ENCODE measurements at regions not wholly inside any gene's neighbourhood (a gene's known extent, or its start where the extent isn't known, plus 50 kb on each side); places are given as distances from the start of the nearest gene placed in this dataset.
A peak's percentile ranks its signal among the peaks of the same experiment; 100 is the strongest.
"Not testable (repeated sequence)": the region's sequence is repeated elsewhere in the genome, so short reads cannot be mapped to it uniquely, and the experiment has no call there.

DNA sequence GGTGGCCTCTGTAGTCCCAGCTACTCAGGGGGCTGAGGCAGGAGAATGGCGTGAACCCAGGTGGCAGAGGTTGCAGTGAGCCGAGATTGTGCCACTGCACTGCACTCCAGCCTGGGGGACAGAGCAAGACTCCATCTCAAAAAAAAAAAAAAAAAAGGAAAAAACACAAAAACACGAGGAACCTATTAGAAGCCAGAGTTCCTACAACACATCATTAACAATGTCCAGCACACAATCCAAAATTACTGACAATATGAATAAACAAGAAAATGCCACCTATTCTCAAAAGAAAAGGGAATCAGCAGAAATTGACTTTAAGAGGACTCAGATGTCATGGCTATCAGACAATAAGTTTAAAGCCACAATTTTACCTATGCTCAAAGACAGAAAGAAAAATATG is 57.3 kb upstream of the HS3ST3A1 start:
- DNase-seq (ENCODE audit: low spot score): not testable (repeated sequence)

DNA sequence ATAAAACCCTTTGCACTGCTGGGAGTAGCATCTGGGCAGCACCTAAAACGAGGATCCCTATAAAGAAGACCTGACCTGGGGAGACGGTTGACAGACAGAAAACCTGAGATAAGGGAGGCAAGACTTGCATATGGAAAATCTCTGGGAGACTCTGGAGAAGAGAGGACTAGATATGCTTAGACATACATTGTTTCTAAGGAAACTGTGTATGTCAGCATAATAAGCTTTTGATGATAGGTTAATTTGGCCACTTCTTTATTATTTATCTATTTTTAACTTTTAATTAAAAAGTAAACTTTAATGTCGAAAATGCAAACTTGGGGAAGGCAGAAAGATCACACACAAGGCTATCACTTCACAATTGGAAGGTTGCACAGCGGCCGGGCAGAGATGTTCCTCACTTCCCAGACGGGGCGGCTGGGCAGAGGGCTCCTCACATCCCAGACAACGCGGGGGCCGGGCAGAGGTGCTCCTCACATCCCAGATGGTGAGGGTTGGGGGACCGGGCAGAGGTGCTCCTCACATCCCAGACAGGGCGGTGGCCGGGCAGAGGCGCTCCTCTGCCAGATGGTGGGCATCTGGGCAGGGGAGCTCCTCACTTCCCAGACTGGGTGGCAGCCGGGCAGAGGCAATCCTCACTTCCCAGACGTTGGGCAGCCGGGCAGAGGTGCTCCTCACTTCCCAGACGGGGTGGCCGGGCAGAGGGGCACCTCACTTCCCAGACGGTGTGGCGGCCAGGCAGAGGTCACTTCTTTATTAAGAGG is 64.3 kb upstream of the HS3ST3A1 start:
- DNase-seq (ENCODE audit: low spot score): no peak

DNA sequence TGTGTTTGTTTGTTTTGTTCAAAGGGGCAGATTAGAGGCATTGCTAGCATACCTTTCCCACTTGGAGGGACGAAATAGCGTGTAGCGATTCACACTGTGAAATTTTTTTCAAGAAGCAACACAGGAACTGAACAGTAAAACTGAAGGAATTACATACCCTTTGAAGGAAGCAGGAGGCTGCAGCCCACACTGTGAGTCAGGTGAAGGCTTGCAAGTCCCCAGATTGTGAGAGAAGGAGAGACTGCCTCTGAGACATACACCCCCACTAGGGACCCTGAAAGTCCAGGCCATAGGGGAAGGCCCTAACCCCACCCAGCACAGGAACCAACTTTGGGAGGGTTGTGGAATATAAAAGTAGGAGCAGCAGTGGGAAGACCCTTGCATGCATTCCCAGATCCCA is 69.6 kb upstream of the HS3ST3A1 start:
- no peak for DNase-seq (ENCODE audit: low spot score)

DNA sequence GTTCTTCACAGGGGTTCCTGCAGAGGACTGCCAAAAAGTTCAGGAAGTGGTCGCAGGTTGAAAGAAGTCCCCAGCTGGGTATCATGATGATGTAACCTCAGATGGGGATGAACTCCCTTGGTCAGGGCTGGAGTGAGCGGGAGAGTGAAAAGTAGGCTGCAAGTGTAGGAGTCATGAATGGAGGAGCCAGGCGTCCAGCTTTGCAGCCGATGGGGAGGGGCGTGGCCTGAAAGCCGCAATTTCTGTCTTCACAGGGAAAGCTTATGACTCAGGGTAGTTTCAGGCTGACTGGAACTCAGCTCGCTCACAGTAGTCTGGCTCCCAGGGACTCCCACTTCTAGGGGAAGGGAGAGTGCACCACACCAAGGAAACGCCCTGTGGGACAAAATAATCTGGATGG is 70.0 kb upstream of the HS3ST3A1 start:
- DNase-seq (ENCODE audit: low spot score): no peak

DNA sequence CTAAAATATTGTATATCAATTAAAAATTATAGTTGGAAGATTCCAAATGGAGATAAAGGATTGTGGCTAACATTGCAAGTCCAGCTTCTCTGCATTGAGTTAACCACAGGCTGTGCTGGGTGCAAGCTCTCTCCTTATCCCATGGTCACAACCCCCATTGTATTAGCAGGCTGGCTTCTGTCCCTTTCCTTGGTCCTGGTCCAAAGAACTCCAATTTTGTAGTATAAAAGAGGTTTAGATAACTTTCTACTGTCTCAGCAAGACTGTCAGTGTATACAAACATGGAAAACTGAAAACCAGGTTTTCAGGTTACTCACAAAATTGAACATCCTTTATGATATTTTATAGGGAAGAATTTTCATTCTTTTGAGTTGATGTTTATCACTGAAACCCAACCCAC is 76.6 kb upstream of the HS3ST3A1 start:
- no peak for DNase-seq (ENCODE audit: low spot score)

DNA sequence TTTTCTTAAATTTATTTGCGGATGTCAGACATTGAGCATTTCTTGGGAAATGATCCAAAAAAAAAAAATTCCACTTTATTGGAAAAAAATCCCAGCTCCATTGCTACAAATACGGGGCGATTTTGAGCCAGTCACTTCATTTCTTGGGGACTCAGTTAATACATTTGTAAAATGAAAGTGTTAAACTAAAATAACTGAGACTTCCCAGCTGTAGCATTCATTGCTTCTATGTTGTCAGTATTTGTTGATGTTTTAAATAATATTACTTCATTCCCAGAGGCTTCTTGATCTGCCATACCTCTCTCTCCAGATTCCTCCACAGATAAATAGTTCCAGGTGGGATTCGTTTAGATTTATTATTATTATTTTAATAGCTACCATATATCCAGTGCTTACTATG is 77.1 kb upstream of the HS3ST3A1 start:
- no peak for DNase-seq (ENCODE audit: low spot score)

DNA sequence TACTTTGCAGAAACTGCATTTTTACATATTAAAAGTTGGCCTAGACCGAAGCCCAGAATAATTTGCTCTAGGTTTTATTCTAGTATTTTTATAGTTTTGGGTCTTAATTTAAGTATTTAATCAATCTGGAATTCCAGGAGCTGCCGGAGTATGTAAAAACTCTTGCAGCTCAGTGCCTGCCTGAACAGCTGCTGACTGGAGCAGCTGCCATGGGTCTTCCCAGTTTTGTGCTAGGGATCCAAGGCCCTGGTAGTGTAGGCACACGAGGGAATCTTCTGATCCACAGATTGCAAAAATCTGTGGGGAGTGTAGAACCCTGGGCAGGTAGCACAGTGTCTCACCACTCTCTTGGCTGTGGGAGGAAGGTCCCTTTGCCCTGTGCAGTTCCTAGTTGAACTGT is 87.0 kb upstream of the HS3ST3A1 start:
- DNase-seq (ENCODE audit: low spot score): no peak

DNA sequence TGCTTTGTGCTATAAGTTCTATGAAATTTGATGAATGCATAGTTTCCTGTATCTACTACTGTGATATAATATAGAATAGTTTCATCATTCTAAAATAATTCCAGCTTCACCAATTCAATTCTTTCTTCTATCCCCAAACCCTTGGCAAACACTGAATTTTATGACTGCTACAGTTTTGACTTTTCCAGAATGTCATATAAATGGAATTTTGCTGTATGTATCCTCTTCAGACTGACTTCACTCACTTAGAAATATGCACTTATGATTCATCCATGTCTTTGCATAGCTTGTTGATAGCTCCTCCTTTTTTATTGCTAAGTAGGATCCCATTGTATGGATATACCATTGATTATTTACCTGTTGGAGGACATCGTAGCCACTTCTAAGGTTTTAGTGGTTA is 89.1 kb upstream of the HS3ST3A1 start:
- DNase-seq (ENCODE audit: low spot score): no peak

DNA sequence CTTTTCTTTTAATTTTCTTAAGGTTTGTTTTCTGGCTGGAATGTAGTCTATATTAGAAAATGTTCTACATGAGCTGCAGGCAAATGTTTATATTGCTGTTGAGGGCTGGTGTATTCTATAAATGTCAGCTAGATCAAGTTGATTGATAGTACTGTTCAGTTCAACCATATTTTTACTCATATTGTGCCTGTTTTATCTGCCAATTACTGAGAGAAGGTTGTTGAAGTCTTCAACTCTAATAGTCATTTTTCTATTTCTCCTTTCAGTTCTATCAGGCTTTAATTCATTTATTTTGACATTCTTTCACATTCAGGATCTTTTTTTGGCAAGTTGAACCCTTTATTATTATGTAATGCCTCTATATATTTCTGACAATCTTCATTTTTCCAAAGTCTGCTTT is 93.2 kb upstream of the HS3ST3A1 start:
- no peak for DNase-seq (ENCODE audit: low spot score)

DNA sequence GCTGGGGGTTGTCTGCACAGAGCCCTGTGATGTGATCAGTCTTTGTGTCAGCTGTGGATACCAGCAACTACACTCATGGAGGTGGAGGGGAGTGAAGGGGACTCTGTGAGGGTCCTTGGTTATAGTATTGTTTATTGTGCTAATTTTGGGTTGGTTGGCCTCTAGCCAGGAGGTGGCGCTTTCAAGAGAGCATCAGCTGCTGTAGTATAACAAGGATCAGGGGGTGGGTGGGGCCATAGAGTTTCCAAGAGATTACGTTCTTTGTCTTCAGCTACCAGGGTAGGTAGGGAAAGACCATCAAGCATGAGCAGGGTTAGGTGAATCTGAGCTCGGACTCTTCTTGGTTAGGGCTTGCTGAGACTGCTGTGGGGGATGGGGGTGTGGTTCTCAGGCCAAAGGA is 97.1 kb upstream of the HS3ST3A1 start:
- no peak for DNase-seq (ENCODE audit: low spot score)

DNA sequence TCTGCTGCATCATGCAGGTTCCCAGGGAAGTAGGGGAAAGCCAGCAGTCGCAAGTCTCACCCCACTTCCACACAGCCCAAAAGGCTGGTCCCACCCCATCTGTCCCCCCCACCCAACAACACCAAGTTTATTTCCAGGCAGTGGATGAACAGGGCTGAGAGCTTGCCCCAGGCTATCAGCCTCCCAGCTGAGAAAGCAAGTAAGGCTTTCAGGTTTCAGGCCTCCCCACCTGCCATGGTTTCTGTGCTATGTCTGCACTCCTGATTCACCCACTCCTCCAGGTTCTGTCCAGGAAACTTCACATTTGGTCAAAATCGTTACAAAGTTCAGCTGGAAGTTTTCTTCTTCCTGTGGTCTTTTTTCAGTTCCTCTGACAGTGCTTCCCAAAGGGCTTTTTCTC is 97.5 kb upstream of the HS3ST3A1 start:
- DNase-seq (ENCODE audit: low spot score): no peak

DNA sequence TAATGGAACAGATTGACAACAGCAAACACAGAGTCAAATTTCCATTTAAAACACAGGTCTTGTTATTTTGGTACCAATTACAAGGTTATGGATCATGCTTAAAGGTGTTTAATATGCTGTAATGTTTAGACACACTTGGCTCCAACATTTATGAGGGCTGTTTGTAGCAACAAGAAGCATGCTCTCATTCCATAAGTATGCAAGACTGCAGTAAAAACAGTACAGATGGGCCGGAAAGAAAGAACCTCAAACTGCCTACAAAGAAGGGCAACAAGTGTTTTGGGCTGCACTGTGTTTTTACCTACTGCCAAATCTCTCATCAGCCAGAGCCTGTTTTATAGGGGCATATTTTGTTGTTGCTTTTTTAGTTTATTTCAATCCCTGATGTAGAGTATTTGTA is 100.5 kb upstream of the HS3ST3A1 start:
- DNase-seq (ENCODE audit: low spot score): no peak

DNA sequence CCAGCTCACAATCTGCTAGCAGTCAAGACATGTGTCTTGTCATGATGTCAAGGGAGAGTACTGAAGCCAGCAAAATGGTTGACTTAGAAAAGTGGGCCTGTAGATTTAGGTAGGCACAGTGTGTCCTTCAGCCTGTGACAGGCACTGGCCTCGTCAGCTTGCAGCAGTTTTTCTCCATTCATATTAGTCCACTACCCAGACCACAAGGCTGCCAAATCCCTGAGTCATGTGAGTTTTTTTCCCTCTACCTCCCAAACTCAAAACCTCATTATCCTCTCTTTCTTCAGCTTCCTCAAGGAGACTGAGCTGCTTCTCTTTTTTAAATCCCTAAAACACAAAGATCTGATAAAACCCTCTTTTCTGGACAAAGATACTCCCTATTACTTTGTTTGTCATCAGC is 102.6 kb upstream of the HS3ST3A1 start:
- no peak for DNase-seq (ENCODE audit: low spot score)

DNA sequence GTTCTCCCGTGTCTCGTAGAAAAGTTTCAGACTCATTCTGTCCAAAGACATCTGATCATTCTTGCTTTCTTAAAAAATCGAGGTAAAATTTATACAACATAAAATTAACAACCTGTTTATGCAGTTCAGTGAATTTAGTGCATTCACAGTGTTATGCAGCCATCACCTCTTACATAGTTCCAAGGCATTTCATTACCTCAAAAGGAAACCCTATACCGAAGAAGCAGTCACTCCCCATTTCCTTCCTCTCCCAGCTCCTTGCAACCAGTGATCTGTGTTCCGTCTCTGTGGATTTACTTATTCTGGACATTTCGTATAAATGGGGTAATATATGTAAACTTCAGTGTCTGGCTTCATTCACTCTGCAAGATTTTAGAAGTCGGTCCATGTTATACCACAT is 103.5 kb upstream of the HS3ST3A1 start:
- DNase-seq (ENCODE audit: low spot score): no peak

DNA sequence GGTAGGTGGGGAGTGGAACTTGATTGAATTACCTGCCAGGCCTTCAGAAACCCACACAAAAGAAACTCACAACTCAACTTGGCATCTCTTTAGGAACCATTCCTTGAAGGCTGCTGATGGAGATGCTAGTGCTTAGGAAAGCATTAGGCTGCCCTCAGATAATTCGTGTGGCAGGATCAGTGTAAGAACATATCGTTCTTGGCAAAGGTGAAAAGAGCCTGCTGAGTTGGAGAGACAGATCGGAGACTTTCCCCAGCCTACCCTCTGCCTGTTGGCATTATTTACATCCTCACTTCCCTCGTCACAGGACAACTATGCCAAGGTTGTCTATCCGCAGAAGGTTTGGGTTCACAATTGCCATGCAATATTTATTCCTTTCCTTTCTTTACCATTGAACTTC is 120.0 kb upstream of the HS3ST3A1 start:
- DNase-seq (ENCODE audit: low spot score): no peak

DNA sequence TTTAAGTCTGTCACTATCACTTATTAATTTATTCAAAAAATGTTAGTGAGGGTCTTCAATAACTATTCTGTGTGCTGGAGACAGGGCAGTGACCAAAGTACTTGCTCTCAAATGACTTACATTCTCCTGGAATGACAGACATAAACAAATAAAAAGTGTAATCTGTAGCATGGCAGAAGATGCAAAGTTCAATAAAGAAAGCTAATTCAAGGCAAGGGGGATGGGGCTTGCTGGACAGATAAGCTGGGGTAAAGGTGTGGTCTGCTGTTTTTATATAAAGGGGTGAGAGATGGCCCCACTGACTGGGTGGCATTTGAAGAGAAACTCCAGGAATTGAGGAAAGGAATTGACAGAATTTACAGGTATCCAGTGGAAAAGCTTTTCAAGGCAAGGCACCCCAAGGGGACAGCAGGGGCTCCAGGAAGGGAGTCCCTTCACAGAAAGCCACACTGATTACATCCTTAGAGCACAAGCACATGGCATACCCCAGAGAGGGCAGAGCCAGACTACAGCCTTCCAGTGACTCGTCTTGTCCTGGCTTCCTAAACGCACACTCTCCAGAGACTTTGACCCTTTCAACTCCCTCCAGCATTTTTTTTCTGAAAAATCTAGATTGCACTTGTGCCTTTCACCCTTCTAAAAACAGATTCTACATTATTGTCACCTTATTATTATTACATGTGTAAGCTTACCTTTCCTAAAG is 123.7 kb upstream of the HS3ST3A1 start:
- no peak for DNase-seq (ENCODE audit: low spot score)

DNA sequence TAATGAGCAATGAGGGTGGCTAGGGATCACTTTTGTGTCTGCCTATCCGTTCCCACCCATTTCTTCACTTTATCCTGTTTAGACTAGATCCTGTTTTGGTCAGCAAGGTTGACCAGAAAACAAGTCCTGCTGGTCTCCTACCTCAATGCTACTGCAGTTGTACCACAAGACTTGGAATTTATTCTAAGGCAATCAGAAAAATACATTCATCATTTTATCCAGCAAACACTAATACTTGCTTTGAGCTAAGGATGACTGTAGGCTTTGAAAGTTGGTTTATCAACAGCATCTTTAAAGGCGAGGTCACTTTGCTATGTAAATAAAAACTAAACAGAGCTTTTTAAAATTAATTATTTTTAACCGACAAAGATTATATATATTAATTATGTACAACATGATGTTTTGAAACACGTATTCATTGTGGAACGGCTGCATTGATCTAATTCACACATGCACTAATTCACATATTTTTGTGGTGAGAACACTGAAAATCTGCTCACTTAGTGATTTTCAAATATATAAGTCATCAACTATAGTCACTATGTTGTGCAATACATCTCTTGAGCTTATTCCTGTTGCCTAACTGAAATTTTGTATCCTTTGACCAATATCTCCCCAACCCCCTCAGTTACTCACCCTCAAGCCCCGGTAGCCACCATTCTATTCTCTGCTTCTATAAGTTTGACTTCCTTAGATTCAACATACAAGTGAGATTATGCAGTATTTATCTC is 125.9 kb upstream of the HS3ST3A1 start:
- DNase-seq (ENCODE audit: low spot score): no peak

DNA sequence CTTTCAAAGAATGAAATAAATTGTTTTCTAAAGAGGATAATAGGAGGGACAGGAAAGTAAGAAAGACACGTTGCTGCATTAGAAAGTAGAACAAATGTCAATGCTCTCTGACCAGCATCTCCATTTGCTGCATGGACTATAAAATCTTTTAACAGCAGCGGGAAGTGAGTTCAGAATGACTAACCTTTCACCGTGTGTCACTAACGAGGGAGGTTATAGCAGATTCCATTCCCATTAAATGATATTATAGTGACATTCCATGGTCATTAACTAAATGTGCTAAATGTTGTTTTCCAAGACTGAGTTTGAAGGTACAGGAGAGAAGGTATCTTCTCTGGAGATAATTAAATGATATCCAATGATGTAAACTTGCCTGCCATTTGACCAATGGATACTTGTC is 127.1 kb upstream of the HS3ST3A1 start:
- DNase-seq (ENCODE audit: low spot score): no peak

DNA sequence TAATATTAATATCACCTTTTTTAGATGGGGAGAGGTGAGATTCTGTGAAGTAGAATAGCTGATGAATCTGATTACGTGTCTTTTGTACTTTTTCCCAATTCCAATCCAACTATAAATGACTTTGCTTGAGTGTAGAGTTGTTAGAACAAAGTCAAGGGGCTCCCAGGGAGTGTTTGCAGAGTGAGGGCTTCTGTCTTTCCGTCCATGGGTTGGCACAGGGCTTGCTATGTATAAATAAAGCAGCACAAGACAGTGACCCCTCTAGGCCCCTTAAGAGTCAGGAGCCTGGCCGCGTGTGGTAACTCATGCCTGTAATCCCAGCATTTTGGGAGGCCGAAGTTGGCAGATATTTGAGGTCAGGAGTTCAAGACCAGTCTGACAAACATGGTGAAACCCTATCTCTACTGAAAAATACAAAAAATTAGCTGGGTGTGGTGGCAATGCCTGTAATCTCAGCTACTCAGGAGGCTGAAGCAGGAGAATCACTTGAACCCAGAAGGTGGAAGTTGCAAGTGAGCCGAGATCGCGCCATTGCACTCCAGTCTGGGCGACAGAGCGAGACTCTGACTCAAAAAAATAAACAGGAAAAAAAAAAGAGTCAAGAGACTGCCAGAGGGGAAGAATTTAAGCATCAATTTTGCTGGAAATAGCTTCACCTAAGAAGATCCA is 127.9 kb upstream of the HS3ST3A1 start:
- no peak for DNase-seq (ENCODE audit: low spot score)

DNA sequence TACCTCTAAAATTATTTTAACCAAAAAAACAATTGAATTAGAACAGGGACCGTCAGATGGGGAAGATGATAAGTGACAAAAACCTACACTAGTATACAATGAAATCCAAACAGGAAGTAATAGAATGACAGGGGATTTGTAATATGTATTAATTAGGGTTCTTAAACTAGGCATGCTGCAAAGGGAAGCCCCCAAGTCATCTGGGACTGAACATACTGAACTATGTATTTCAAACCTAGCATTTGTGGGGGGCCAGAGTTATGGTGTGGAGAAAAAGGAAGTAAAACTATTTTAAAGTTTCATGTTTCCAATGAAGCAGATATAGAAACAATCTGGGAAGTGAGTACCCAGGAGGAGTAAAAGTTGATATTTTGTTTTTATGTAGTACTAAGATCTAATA is 133.2 kb upstream of the HS3ST3A1 start:
- no peak for DNase-seq (ENCODE audit: low spot score)

DNA sequence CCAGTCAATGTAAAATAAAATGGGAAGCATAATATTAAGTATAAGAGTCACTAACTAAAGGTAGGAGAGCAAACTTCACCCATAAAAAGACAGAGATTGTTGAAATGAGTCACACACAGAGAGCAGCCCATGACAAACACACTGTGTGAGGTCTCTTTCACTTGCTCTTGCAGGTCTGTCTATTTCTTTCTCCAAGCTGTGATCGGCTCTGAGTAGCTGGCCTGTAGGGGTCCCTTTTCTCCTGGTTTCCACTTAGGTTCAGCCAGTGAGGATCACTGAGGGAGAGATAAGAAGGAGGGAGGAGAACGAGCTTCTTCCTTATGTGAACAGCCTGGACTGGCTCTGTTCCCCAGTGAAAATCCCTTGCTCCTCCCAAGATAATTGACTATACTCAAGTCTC is 133.7 kb upstream of the HS3ST3A1 start:
- peak; percentile 1 for DNase-seq (ENCODE audit: low spot score)

DNA sequence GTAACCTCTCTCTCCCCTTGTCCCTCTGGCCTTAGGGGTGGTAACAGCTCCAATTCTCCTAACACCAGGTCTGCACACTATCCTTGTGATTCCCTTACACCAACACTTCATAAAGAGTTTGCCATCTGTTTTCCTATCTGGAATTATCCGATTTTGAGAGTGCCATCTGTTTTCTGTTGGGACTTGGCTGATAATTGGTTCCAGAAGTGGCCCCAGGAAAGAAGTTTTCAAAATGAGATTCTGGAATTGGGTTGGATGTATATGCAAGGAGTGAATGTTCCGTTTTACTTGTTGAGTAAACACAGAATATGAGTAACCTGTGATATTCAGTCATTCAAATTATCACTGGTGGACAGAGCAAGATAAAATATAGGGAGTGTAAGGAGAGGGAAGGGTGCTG is 134.1 kb upstream of the HS3ST3A1 start:
- peak; percentile 0 for DNase-seq (ENCODE audit: low spot score)

DNA sequence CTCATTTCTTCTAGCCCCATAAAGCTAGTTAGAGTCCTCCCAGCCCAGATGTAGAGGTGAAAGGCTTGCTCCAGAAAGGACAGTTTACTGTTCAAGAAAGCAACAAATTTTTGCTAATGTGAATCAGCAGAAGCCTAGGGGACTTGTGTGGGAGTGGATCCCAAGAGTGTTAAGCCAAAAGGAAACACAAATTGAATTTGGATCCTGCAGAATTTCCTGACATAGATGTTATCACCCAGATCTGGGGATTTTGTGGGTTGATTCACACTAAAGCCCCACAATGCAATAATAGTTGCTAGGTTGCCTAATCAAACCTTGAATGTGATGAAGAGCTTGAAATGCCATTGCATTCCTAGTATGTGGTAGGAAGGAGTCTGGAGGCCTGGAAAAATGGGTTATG is 135.2 kb upstream of the HS3ST3A1 start:
- no peak for DNase-seq (ENCODE audit: low spot score)
